ENCODE measurements at regions not wholly inside any gene's neighbourhood (a gene's known extent, or its start where the extent isn't known, plus 50 kb on each side); places are given as distances from the start of the nearest gene placed in this dataset.

- intact Hi-C loops (cut with DNase I; ENCODE audit: low total_unique reads), result no loop called here
- no peaks in the 10 kb centered on the region for H3K4me1 ChIP-seq
- H3K27ac ChIP-seq, result no peak overlapping the region
- WGBS, 5 donors, result 61 to 87% (median 77%) methylated on average over 1 of the region's 1 CpG
- H3K9me3 ChIP-seq, result no peaks in the 10 kb centered on the region
- H3K4me3 ChIP-seq, result no peak overlapping the region
- no peak for TF ChIP-seq EP300 (IDR thresholded peaks at IDR 0.05)
- TF ChIP-seq POLR2AphosphoS5 (IDR thresholded peaks at IDR 0.05), result no peak
- no peak for TF ChIP-seq POLR2A (IDR thresholded peaks at IDR 0.05)
- TF ChIP-seq CTCF (IDR thresholded peaks at IDR 0.05), result no peak
- H3K27me3 ChIP-seq, result no peaks in the 10 kb centered on the region
- H3K36me3 ChIP-seq, result no peaks in the 10 kb centered on the region
- DNase-seq, result no peak
These were observed 217.6 kb upstream of the THUMPD2 start for GRCh38 chr2:39996653-39997080.

- WGBS, 5 donors, result 73 to 79% (median 76%) methylated on average over 3 of the region's 3 CpGs
- intact Hi-C loops (cut with DNase I; ENCODE audit: low total_unique reads), result no loop called here
- no peaks in the 10 kb centered on the region for H3K4me1 ChIP-seq
- no peak overlapping the region for H3K27ac ChIP-seq
- TF ChIP-seq POLR2AphosphoS5 (IDR thresholded peaks at IDR 0.05) (no peak), POLR2A (IDR thresholded peaks at IDR 0.05) (no peak), CTCF (IDR thresholded peaks at IDR 0.05) (no peak), EP300 (IDR thresholded peaks at IDR 0.05) (no peak)
- H3K9me3 ChIP-seq, result no peaks in the 10 kb centered on the region
- DNase-seq, result no peak
- H3K4me3 ChIP-seq, result no peak overlapping the region
- H3K36me3 ChIP-seq, result no peaks in the 10 kb centered on the region
- H3K27me3 ChIP-seq, result no peaks in the 10 kb centered on the region
These were observed 216.1 kb upstream of the THUMPD2 start for GRCh38 chr2:39995005-39995737.

DNA sequence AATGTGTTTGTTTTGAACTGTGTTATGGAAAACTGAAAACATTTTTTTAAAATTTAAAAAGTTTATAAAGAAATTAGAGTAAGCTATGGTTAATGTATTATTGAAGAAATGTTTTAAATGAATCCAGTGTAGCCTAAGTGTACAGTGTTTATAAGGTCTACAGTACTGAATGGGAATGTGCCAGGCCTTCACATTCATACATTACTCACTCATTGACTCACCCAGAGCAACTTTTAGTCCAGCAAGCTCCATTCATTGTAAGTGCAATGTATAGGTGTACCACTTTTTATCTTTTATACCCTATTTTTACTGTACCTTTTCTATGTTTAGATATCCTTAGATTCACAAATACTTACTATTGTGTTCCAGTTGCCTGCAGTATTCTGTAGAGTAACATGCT is 215.1 kb upstream of the THUMPD2 start:
- no peak overlapping the region for H3K27ac ChIP-seq
- H3K4me1 ChIP-seq, result no peaks in the 10 kb centered on the region
- TF ChIP-seq CTCF (IDR thresholded peaks at IDR 0.05) (no peak), POLR2A (IDR thresholded peaks at IDR 0.05) (no peak), EP300 (IDR thresholded peaks at IDR 0.05) (no peak), POLR2AphosphoS5 (IDR thresholded peaks at IDR 0.05) (no peak)
- no peaks in the 10 kb centered on the region for H3K9me3 ChIP-seq
- no peaks in the 10 kb centered on the region for H3K36me3 ChIP-seq
- no peak overlapping the region for H3K4me3 ChIP-seq
- intact Hi-C loops (cut with DNase I; ENCODE audit: low total_unique reads), result no loop called here
- DNase-seq, result no peak
- no peaks in the 10 kb centered on the region for H3K27me3 ChIP-seq

- no peaks in the 10 kb centered on the region for H3K4me1 ChIP-seq
- H3K4me3 ChIP-seq, result no peak overlapping the region
- H3K36me3 ChIP-seq, result no peaks in the 10 kb centered on the region
- WGBS, 5 donors, result 42 to 88% (median 45%) methylated on average over 1 to 2 of the region's 2 CpGs
- H3K9me3 ChIP-seq, result no peaks in the 10 kb centered on the region
- H3K27ac ChIP-seq, result no peak overlapping the region
- no peaks in the 10 kb centered on the region for H3K27me3 ChIP-seq
- no peak for DNase-seq
- TF ChIP-seq POLR2AphosphoS5 (IDR thresholded peaks at IDR 0.05) (no peak), EP300 (IDR thresholded peaks at IDR 0.05) (no peak), POLR2A (IDR thresholded peaks at IDR 0.05) (no peak), CTCF (IDR thresholded peaks at IDR 0.05) (no peak)
- intact Hi-C loops (cut with DNase I; ENCODE audit: low total_unique reads), result no loop called here
These were observed 212.2 kb upstream of the THUMPD2 start for GRCh38 chr2:39991298-39991697.

All from stomach (tissue), 8 donors.